H9 (cell line): ENCODE measurements at regions not wholly inside any gene's neighbourhood (a gene's known extent, or its start where the extent isn't known, plus 50 kb on each side); places are given as distances from the start of the nearest gene placed in this dataset.

ENCODE experiments used
- DNase-seq: peaks from one replicate; pipeline ENCODE4 v3.0.0-alpha.2; 2017
- H2AFZ ChIP-seq: one replicate; pipeline ENCODE4 v1.6.1; 2013; ENCODE audit warnings: mild to moderate bottlenecking, low read length, control low read depth, moderate library complexity
- H2AK5ac ChIP-seq: 2 replicates; pipeline ENCODE4 v1.6.1; 2013; ENCODE audit warnings: low read length, control low read depth, mixed read lengths; ENCODE audit not compliant: insufficient read length
- H2BK120ac ChIP-seq: one replicate; pipeline ENCODE4 v1.6.1; 2013; ENCODE audit warnings: low read depth, mild to moderate bottlenecking, low read length, control low read depth, inconsistent platforms; ENCODE audit not compliant: poor library complexity, severe bottlenecking
- H2BK12ac ChIP-seq: 2 replicates; pipeline ENCODE4 v1.6.1; 2013; ENCODE audit warnings: low read length, control low read depth, mixed read lengths, low read depth; ENCODE audit not compliant: insufficient read length
- H2BK15ac ChIP-seq: 2 replicates; pipeline ENCODE4 v1.6.1; 2013; ENCODE audit warnings: low read depth, low read length, control low read depth
- H2BK20ac ChIP-seq: one replicate; pipeline ENCODE4 v1.6.1; 2013; ENCODE audit warnings: low read depth, mild to moderate bottlenecking, low read length, control low read depth, inconsistent platforms; ENCODE audit not compliant: poor library complexity, severe bottlenecking
- H2BK5ac ChIP-seq: 2 replicates; pipeline ENCODE4 v1.6.1; 2013; ENCODE audit warnings: low read length, control low read depth, mixed read lengths; ENCODE audit not compliant: insufficient read length
- H3K14ac ChIP-seq: 2 replicates; pipeline ENCODE4 v1.6.1; 2013; ENCODE audit warnings: low read length, control low read depth; ENCODE audit not compliant: insufficient read depth
- H3K18ac ChIP-seq: 2 replicates; pipeline ENCODE4 v1.6.1; 2013; ENCODE audit warnings: low read depth, mild to moderate bottlenecking, mixed read lengths, low read length, control low read depth; ENCODE audit not compliant: insufficient read length
- H3K23ac ChIP-seq: 2 replicates; pipeline ENCODE4 v1.6.1; 2013; ENCODE audit warnings: low read length, control low read depth, mixed read lengths, low read depth; ENCODE audit not compliant: insufficient read length
- H3K23me2 ChIP-seq: 2 replicates; pipeline ENCODE4 v1.6.1; 2013; ENCODE audit warnings: low read depth, mild to moderate bottlenecking, mixed read lengths, low read length, control low read depth; ENCODE audit not compliant: insufficient read length, poor library complexity, severe bottlenecking
- H3K27ac ChIP-seq: 2 replicates; pipeline ENCODE4 v1.5.1; 2013; ENCODE audit warnings: low read length, control low read depth, mixed read lengths, low read depth; ENCODE audit not compliant: insufficient read length
- H3K27me3 ChIP-seq: 2 replicates; pipeline ENCODE4 v1.6.1; 2013; ENCODE audit warnings: low read length, control low read depth, inconsistent platforms; ENCODE audit not compliant: insufficient read depth
- H3K4ac ChIP-seq: 2 replicates; pipeline ENCODE4 v1.6.1; 2013; ENCODE audit warnings: low read depth, mild to moderate bottlenecking, control low read depth, inconsistent platforms, low read length, moderate library complexity
- H3K4me1 ChIP-seq: 2 replicates; pipeline ENCODE4 v1.6.1; 2013; ENCODE audit warnings: low read length, control low read depth, inconsistent platforms; ENCODE audit not compliant: insufficient read depth
- H3K4me2 ChIP-seq: 2 replicates; pipeline ENCODE4 v1.6.1; 2013; ENCODE audit warnings: low read length, control low read depth, mixed read lengths; ENCODE audit not compliant: insufficient read length, insufficient read depth
- H3K56ac ChIP-seq: 2 replicates; pipeline ENCODE4 v1.6.1; 2013; ENCODE audit warnings: low read depth, mild to moderate bottlenecking, mixed read lengths, low read length, control low read depth; ENCODE audit not compliant: insufficient read length
- H3K79me1 ChIP-seq: 2 replicates; pipeline ENCODE4 v1.6.1; 2013; ENCODE audit warnings: low read depth, mild to moderate bottlenecking, moderate library complexity, low read length, control low read depth, inconsistent platforms; ENCODE audit not compliant: insufficient read depth, poor library complexity, severe bottlenecking
- H3K79me2 ChIP-seq: 2 replicates; pipeline ENCODE4 v1.6.1; 2013; ENCODE audit warnings: low read length, control low read depth, inconsistent platforms; ENCODE audit not compliant: insufficient read depth
- H3K9ac ChIP-seq: 2 replicates; pipeline ENCODE4 v1.6.1; 2013; ENCODE audit warnings: low read length, control low read depth, mixed read lengths; ENCODE audit not compliant: insufficient read length; ENCODE audit errors: extremely low read depth
- H3K9me3 ChIP-seq: one replicate; pipeline ENCODE4 v1.6.1; 2013; ENCODE audit warnings: low read depth, low read length, inconsistent platforms; ENCODE audit not compliant: control insufficient read depth
- H3T11ph ChIP-seq: one replicate; pipeline ENCODE4 v1.6.1; 2013; ENCODE audit warnings: mild to moderate bottlenecking, low read length, control low read depth, inconsistent platforms
- H4K20me1 ChIP-seq: one replicate; pipeline ENCODE4 v1.6.1; 2013; ENCODE audit not compliant: control insufficient read depth, insufficient read length, insufficient read depth
- H4K5ac ChIP-seq: 2 replicates; pipeline ENCODE4 v1.6.1; 2013; ENCODE audit warnings: low read depth, mild to moderate bottlenecking, mixed read lengths, low read length, control low read depth; ENCODE audit not compliant: insufficient read length
- H4K8ac ChIP-seq: replicated peaks from 2 replicates; pipeline ENCODE4 v1.6.1; 2013; ENCODE audit warnings: low read length, control low read depth, mixed read lengths, low read depth; ENCODE audit not compliant: insufficient read length
- H4K91ac ChIP-seq: 2 replicates; pipeline ENCODE4 v1.6.1; 2013; ENCODE audit warnings: low read depth, mild to moderate bottlenecking, moderate library complexity, mixed read lengths, low read length, control low read depth; ENCODE audit not compliant: insufficient read length
- H3K27ac Mint-ChIP-seq, 3 experiments: 2 replicates in 2 of 3; 3 replicates in 1 of 3; pipeline ENCODE4 v1.8.0; 2020 to 2021; ENCODE audit warnings: mixed read lengths in 3 of 3, mild to moderate bottlenecking in 1 of 3, moderate library complexity in 1 of 3
- H3K27me3 Mint-ChIP-seq: 2 replicates; pipeline ENCODE4 v1.8.0; 2021; ENCODE audit warnings: low read depth, mild to moderate bottlenecking, moderate library complexity, mixed read lengths
- H3K36me3 Mint-ChIP-seq, 3 experiments: 2 replicates in 2 of 3; 3 replicates in 1 of 3; pipeline ENCODE4 v1.8.0; 2020 to 2021; ENCODE audit warnings: low read depth in 3 of 3, mixed read lengths in 3 of 3; ENCODE audit not compliant: insufficient read depth in 1 of 3
- H3K4me1 Mint-ChIP-seq, 2 experiments: 2 replicates each; pipeline ENCODE4 v1.8.0; 2020; ENCODE audit warnings: mixed read lengths in 2 of 2
- H3K4me3 Mint-ChIP-seq, 2 experiments: 2 replicates in 1 of 2; 3 replicates in 1 of 2; pipeline ENCODE4 v1.8.0; 2020 to 2021; ENCODE audit warnings: mild to moderate bottlenecking in 2 of 2, mixed read lengths in 2 of 2, moderate library complexity in 1 of 2
- H3K9me3 Mint-ChIP-seq, 2 experiments: 2 replicates in 1 of 2; 3 replicates in 1 of 2; pipeline ENCODE4 v1.8.0; 2020; ENCODE audit warnings: mild to moderate bottlenecking in 2 of 2, mixed read lengths in 2 of 2, moderate library complexity in 1 of 2
- TF ChIP-seq, protein P1 (sequence below): fragments of 200-600 bp; sonication (generic); conservative IDR thresholded peaks from 3 replicates; pipeline ENCODE4 v1.8.0; 2021; ENCODE audit warnings: antibody characterized with exemption, mild to moderate bottlenecking

DNA sequence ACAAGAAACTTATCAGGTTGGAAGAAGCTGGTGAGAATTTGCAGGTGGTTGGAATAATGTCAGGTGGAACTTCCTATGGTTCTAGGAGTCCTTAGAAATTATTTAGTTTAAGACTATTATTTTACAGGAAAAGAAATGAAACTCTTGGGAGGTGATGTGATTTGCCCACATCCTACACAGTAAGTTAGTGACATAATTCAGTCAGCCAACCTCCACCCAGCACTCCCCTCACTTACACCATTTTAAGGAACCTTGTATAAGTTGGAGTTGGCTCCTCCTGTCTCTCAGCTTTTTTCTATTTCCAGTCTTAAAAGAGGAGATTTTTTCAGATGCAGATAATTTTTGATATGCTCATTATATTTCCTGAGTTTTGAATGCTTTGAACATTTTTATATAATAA, 86.4 kb downstream of the SKA1 start:
- no peak overlapping the region for H3K4ac ChIP-seq
- H3K4me3 Mint-ChIP-seq: no peak overlapping the region
- TF ChIP-seq, protein P1, sequence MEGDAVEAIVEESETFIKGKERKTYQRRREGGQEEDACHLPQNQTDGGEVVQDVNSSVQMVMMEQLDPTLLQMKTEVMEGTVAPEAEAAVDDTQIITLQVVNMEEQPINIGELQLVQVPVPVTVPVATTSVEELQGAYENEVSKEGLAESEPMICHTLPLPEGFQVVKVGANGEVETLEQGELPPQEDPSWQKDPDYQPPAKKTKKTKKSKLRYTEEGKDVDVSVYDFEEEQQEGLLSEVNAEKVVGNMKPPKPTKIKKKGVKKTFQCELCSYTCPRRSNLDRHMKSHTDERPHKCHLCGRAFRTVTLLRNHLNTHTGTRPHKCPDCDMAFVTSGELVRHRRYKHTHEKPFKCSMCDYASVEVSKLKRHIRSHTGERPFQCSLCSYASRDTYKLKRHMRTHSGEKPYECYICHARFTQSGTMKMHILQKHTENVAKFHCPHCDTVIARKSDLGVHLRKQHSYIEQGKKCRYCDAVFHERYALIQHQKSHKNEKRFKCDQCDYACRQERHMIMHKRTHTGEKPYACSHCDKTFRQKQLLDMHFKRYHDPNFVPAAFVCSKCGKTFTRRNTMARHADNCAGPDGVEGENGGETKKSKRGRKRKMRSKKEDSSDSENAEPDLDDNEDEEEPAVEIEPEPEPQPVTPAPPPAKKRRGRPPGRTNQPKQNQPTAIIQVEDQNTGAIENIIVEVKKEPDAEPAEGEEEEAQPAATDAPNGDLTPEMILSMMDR: no peak
- H2BK15ac ChIP-seq: no peak overlapping the region
- H2BK120ac ChIP-seq: no peak overlapping the region
- H3K9me3 ChIP-seq: no peaks in the 10 kb centered on the region
- H3K36me3 Mint-ChIP-seq: no peaks in the 10 kb centered on the region; a peak in 1 of 7 replicates
- no peaks in the 10 kb centered on the region for H3K27me3 Mint-ChIP-seq
- no peak overlapping the region for H2AK5ac ChIP-seq
- no peak overlapping the region for H2AFZ ChIP-seq
- no peak overlapping the region for H3K14ac ChIP-seq
- no peak overlapping the region for H3K18ac ChIP-seq
- no peak overlapping the region for H3K4me2 ChIP-seq
- H4K8ac ChIP-seq: no peak overlapping the region
- no peak overlapping the region for H4K91ac ChIP-seq
- no peak overlapping the region for H3K23ac ChIP-seq
- H3T11ph ChIP-seq: no peak overlapping the region
- H3K79me1 ChIP-seq: no peaks in the 10 kb centered on the region
- no peak for DNase-seq
- H3K79me2 ChIP-seq: no peaks in the 10 kb centered on the region
- no peaks in the 10 kb centered on the region for H3K27me3 ChIP-seq
- H3K9me3 Mint-ChIP-seq: peaks cover 0 to 4% of the 10 kb centered on the region in 2 experiments; a peak in 1 of 5 replicates
- no peak overlapping the region for H2BK5ac ChIP-seq
- H4K5ac ChIP-seq: no peak overlapping the region
- H3K4me1 ChIP-seq: peaks cover 4% of the 10 kb centered on the region
- H2BK20ac ChIP-seq: no peak overlapping the region
- no peak overlapping the region for H3K9ac ChIP-seq
- no peak overlapping the region for H3K27ac Mint-ChIP-seq
- H3K4me1 Mint-ChIP-seq: peaks cover 30 to 38% of the 10 kb centered on the region in 2 experiments
- no peaks in the 10 kb centered on the region for H4K20me1 ChIP-seq
- H3K56ac ChIP-seq: no peak overlapping the region
- H3K23me2 ChIP-seq: no peaks in the 10 kb centered on the region
- H2BK12ac ChIP-seq: no peak overlapping the region
- no peak overlapping the region for H3K27ac ChIP-seq
